ENCODE measurements at regions not wholly inside any gene's neighbourhood (a gene's known extent, or its start where the extent isn't known, plus 50 kb on each side); places are given as distances from the start of the nearest gene placed in this dataset.
"Not testable (repeated sequence)": the region's sequence is repeated elsewhere in the genome, so short reads cannot be mapped to it uniquely, and the experiment has no call there.

GRCh38 chr13:70208968-70209367 is 100.7 kb upstream of the KLHL1 start:
- DNase-seq = not testable (repeated sequence)

- DNase-seq = no peak
Measured at GRCh38 chr13:70206671-70207070, 98.4 kb upstream of the KLHL1 start.

GRCh38 chr13:70203661-70204229 is 95.5 kb upstream of the KLHL1 start:
- DNase-seq = no peak

- no peak for DNase-seq
Measured at GRCh38 chr13:70191034-70191433, 82.8 kb upstream of the KLHL1 start.

- no peak for DNase-seq
Measured at GRCh38 chr13:70189981-70190380, 81.7 kb upstream of the KLHL1 start.

- DNase-seq = no peak
Measured at GRCh38 chr13:70188567-70188966, 80.3 kb upstream of the KLHL1 start.

GRCh38 chr13:70183041-70183440 is 74.8 kb upstream of the KLHL1 start:
- DNase-seq = no peak

Data from hematopoietic multipotent progenitor cell treated with erythropoietin and hydrocortisone succinate and interleukin-3 and kit ligand, for 8 days (in vitro differentiated cells).